Small intestine (tissue), 7 donors: ENCODE measurements at regions not wholly inside any gene's neighbourhood (a gene's known extent, or its start where the extent isn't known, plus 50 kb on each side); places are given as distances from the start of the nearest gene placed in this dataset.
"Not testable (repeated sequence)": the region's sequence is repeated elsewhere in the genome, so short reads cannot be mapped to it uniquely, and the experiment has no call there.

ENCODE experiments used
- DNase-seq, 2 donors: peaks; one replicate each; pipeline versions ENCODE4 v3.0.0 to v3.0.0-alpha.2; 2013
- FAIRE-seq: peaks from 2 replicates; lab custom pipeline; 2012; peaks lifted over from hg19 to GRCh38; lab: Jason Lieb, UNC
- H3K27ac ChIP-seq, 3 donors: one replicate each; pipeline ENCODE4 v1.5.1; 2013; ENCODE audit warnings: low read length in 2 of 3, mild to moderate bottlenecking in 2 of 3, control low read depth in 1 of 3, inconsistent platforms in 1 of 3, low read depth in 1 of 3, moderate library complexity in 1 of 3
- H3K27me3 ChIP-seq, 3 donors: one replicate each; pipeline ENCODE4 v1.6.1; 2013; ENCODE audit warnings: low read length in 3 of 3, inconsistent platforms in 1 of 3; ENCODE audit not compliant: control insufficient read depth in 3 of 3, insufficient read depth in 3 of 3
- H3K36me3 ChIP-seq, 3 donors: one replicate each; pipeline ENCODE4 v1.6.1; 2013; ENCODE audit warnings: low read length in 3 of 3, inconsistent platforms in 1 of 3, low read depth in 1 of 3, mild to moderate bottlenecking in 1 of 3, moderate library complexity in 1 of 3; ENCODE audit not compliant: control insufficient read depth in 3 of 3, insufficient read depth in 2 of 3
- H3K4me1 ChIP-seq, 3 donors: one replicate each; pipeline ENCODE4 v1.6.1; 2013; ENCODE audit warnings: low read length in 2 of 3, inconsistent platforms in 1 of 3, low read depth in 1 of 3, mild to moderate bottlenecking in 1 of 3, moderate library complexity in 1 of 3; ENCODE audit not compliant: control insufficient read depth in 3 of 3, insufficient read depth in 2 of 3
- H3K4me3 ChIP-seq, 3 donors: one replicate each; pipeline ENCODE4 v1.5.1; 2013; ENCODE audit warnings: low read length in 3 of 3, control low read depth in 1 of 3, inconsistent platforms in 1 of 3, low read depth in 1 of 3, mild to moderate bottlenecking in 1 of 3, moderate library complexity in 1 of 3
- H3K9me3 ChIP-seq, 2 donors: one replicate each; pipeline ENCODE4 v1.6.1; 2013; ENCODE audit warnings: low read depth in 1 of 2, low read length in 1 of 2; ENCODE audit not compliant: control insufficient read depth in 2 of 2, insufficient read depth in 1 of 2
- WGBS, 3 donors: extraction: QIAGEN DNeasy Blood & Tissue Kit; methylation state at CpG; one replicate each; pipeline ENCODE4 v1.1.7; 2013; 5-methylcytosine and 5-hydroxymethylcytosine counted together
- donor health status: healthy with polysubstance abuse.
- donor health status: control.
- donor health status: control.
- donor health status: Bipolar disorder and iron deficiency.
- donor health status: healthy.

DNA sequence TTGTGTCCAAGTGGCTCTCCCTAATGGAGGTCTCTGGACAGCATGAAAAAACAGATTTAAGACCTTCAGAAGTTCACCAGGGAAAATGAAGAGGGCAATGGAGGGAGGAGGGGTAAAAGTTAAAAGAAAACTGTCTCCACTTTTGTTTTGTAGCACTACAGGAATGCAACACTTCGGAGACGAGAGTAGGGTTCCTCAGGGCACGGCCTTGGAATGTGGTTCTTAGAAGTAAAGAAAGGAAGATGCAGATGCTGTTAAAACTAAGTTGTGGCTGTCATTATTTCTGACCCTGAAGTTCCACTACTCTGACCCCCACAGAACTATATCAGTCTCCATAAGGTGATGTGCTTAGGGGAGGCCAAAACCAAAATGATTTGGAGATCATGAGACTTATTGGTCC, 335.1 kb downstream of the XPNPEP1 start:
- no peak overlapping the region for H3K4me3 ChIP-seq
- no peaks in the 10 kb centered on the region for H3K36me3 ChIP-seq
- H3K9me3 ChIP-seq = no peaks in the 10 kb centered on the region
- no peak for DNase-seq
- WGBS, 3 donors = 41 to 53% (median 51%) methylated on average over 3 of the region's 3 CpGs
- no peaks in the 10 kb centered on the region for H3K27me3 ChIP-seq
- no peak overlapping the region for H3K27ac ChIP-seq
- H3K4me1 ChIP-seq = no peaks in the 10 kb centered on the region
- FAIRE-seq = no peak

DNA sequence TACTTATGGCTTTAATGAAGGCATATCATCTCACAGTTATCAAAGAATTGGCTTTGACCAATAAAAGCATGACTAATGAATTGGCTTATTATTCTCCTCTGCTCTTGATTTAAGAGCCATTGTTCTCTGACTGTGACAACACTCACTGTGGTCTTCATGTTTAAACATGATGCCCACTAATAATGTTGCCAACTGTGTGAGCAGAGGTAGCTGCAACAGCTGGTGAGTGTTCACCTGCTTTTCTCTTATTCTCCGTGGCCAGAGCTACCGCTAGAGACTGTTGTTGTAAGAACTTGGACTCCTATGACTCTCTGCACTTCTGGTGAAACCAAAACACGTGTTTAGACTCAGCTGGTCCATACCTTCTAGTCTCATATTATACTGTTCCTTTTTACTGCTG, 335.9 kb downstream of the XPNPEP1 start:
- FAIRE-seq (no peak), DNase-seq (no peak)
- no peak overlapping the region for H3K4me3 ChIP-seq
- H3K36me3 ChIP-seq = no peaks in the 10 kb centered on the region
- H3K27ac ChIP-seq = no peak overlapping the region
- no peaks in the 10 kb centered on the region for H3K27me3 ChIP-seq
- H3K9me3 ChIP-seq = no peaks in the 10 kb centered on the region
- no peaks in the 10 kb centered on the region for H3K4me1 ChIP-seq
- whole genome bisulfite sequencing, 3 donors = 57 to 67% (median 57%) methylated on average over 3 of the region's 3 CpGs

GRCh38 chr10:109556399-109556798, 366.9 kb downstream of the XPNPEP1 start:
- no peak overlapping the region for H3K27ac ChIP-seq
- H3K9me3 ChIP-seq = no peaks in the 10 kb centered on the region
- H3K27me3 ChIP-seq = no peaks in the 10 kb centered on the region
- no peaks in the 10 kb centered on the region for H3K36me3 ChIP-seq
- no peaks in the 10 kb centered on the region for H3K4me1 ChIP-seq
- no peak for FAIRE-seq
- no peak for DNase-seq
- no peak overlapping the region for H3K4me3 ChIP-seq

DNA sequence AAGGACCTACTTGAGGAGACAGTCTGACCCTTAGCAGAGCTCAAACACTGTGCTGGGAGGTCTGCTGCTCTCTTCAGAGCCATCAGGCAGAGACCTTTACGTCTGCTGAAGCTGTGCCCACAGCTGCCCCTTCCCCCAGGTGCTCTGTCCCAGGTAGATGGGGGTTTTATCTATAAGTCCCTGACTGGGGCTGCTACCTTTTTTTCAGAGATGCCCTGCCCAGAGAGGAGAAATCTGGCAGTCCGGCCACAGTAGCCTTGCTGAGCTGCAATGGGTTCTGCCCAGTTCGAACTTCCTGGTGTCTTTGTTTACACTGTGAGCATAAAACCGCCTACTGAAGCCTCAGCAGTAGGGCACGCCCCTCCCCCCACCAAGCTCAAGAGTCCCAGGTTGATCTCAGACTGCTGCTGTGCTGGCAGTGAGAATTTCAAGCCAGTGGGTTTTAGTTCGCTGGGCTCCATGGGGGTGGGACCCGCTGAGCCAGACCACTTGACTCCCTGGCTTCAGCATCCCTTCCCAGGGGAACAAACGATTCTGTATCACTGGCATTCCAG, 381.2 kb downstream of the XPNPEP1 start:
- not testable (repeated sequence) for FAIRE-seq
- WGBS, 3 donors = 42 to 49% (median 48%) methylated on average over 8 of the region's 8 CpGs

DNA sequence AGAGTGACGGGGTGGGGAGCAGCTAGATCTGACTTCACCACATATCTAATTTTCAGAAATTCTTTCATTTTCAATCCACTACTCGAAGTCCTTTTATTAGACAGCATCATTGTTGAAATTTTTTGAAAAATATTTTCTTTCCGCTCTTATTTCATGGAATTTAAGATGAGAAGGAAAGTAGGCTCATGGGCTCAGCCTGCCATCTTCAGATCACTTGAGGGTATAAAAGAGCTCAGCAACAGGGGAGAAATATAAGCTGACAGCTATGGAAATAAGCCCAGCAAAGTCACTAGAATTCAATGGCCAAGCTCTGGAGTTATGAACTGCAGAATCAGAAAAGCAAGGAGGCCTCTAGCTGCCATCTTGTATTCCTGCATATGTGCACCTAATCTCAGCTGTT, 389.1 kb downstream of the XPNPEP1 start:
- Histone ChIP-seq H3K9me3 (peaks cover 2 to 14% of the 10 kb centered on the region in 2 donors), H3K36me3 (no peaks in the 10 kb centered on the region), H3K27me3 (no peaks in the 10 kb centered on the region), H3K4me1 (no peaks in the 10 kb centered on the region), H3K4me3 (no peak overlapping the region), H3K27ac (no peak overlapping the region)
- 65 to 84% (median 79%) methylated on average over 3 of the region's 3 CpGs for WGBS, 3 donors
- no peak for FAIRE-seq
- no peak for DNase-seq

More for the DNA sequence above, 381.2 kb downstream of the XPNPEP1 start:
- not testable (repeated sequence) for H3K36me3 ChIP-seq, H3K27ac ChIP-seq, H3K4me3 ChIP-seq, H3K9me3 ChIP-seq, H3K4me1 ChIP-seq, H3K27me3 ChIP-seq
- peak in 1 of 2 donors; percentile 55 for DNase-seq

- Histone ChIP-seq H3K27ac (no peak overlapping the region), H3K27me3 (no peaks in the 10 kb centered on the region), H3K4me1 (no peaks in the 10 kb centered on the region), H3K9me3 (peaks cover 3 to 27% of the 10 kb centered on the region in 2 donors), H3K4me3 (no peak overlapping the region), H3K36me3 (no peaks in the 10 kb centered on the region)
- no peak for DNase-seq
- no peak for FAIRE-seq
These were observed 394.1 kb downstream of the XPNPEP1 start for GRCh38 chr10:109529258-109529657.

DNA sequence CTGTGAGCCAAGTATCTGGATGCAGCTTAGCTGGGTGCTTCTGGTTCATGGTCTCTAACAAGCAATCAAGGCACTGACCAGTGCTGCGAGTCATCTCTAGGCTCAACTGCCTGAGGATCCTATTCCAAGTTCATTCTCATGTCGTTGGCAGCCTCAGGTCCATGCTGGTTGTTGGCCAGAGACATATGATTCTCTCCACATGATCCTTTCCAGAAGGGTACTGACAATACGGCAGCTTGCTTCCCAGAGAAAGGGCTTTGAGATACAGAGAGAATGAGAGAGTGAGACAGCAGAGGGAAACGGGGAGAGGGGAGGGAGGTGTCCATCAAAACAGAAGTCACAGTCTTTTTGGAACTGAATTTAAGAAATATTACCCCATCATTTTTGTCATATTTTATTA, 405.6 kb downstream of the XPNPEP1 start:
- Histone ChIP-seq H3K4me1 (no peaks in the 10 kb centered on the region), H3K4me3 (no peak overlapping the region), H3K27me3 (no peaks in the 10 kb centered on the region), H3K27ac (no peak overlapping the region), H3K36me3 (no peaks in the 10 kb centered on the region), H3K9me3 (no peaks in the 10 kb centered on the region)
- WGBS, 3 donors = 67 to 68% (median 67%) methylated on average over 4 of the region's 4 CpGs
- no peak for FAIRE-seq
- no peak for DNase-seq

DNA sequence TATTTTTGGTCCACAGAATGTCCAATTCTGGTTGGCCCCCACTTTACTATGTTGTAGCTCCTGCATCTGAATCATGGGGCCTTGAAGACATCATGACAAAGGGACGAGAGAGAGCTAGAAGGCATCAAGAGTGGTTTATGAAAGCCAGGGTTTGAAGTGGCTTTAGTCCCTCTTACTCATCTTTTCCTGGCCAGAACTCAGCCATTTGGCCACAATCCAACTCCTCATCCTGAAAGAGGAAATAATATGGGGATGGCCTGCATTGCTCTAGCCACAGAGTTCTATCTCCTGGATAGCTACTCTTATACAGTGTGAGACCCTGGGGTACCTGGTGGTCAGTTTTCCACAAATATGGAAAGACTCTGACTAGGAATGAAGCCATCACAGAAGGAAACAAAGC, 418.9 kb downstream of the XPNPEP1 start:
- Histone ChIP-seq H3K36me3 (no peaks in the 10 kb centered on the region), H3K27me3 (peaks cover 0 to 1% (median 0%) of the 10 kb centered on the region in 3 donors), H3K4me1 (no peaks in the 10 kb centered on the region), H3K4me3 (no peak overlapping the region), H3K27ac (no peak overlapping the region), H3K9me3 (peaks cover 0 to 8% of the 10 kb centered on the region in 2 donors)
- FAIRE-seq (no peak), DNase-seq (no peak)
- 0 to 24% (median 15%) methylated on average over 1 of the region's 1 CpG for WGBS, 3 donors

DNA sequence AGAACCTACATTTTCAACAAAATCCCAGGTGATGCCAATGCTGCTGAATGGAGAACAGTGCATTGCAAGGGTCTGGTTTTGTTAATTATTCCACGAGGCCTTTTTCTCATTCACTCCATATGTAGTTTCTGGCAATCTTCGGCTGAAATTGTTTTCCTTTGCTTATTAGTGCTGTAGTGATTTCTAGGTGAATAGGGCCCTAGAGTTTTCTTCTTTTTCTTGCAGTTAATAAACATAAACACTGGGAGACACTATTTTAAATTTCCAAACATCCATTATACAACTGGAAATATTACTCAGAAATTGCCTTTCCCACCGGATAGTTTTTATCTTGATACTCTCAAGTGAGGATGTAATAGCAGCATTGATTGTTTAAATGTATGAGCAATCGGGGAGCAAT, 435.6 kb downstream of the XPNPEP1 start:
- 74 to 82% (median 79%) methylated on average over 4 of the region's 4 CpGs for WGBS, 3 donors
- DNase-seq = no peak
- Histone ChIP-seq H3K27ac (no peak overlapping the region), H3K36me3 (no peaks in the 10 kb centered on the region), H3K4me3 (no peak overlapping the region), H3K9me3 (peaks cover 0 to 3% of the 10 kb centered on the region in 2 donors), H3K4me1 (no peaks in the 10 kb centered on the region), H3K27me3 (no peaks in the 10 kb centered on the region)
- no peak for FAIRE-seq
